Panc1 (cell line): ENCODE measurements at regions not wholly inside any gene's neighbourhood (a gene's known extent, or its start where the extent isn't known, plus 50 kb on each side); places are given as distances from the start of the nearest gene placed in this dataset.

Experiments
- ATAC-seq: fragments of 200-7000 bp; cut with Tn5 transposase; 2 replicates; pipeline ENCODE4 v1.9.1; 2020; ENCODE audit warnings: mild to moderate bottlenecking, moderate library complexity
- BruUV-seq: library from RNA; stranded (reverse); fragments of 400-500 nt; replicated peaks from 2 replicates; lab custom pipeline; 2021; lab: Mats Ljungman, UMichigan
- CTCF ChIA-PET: fragments of 300-600 bp; sonication (Branson Sonifier 250); formaldehyde crosslinking; loops from one replicate; lab custom pipeline; 2022; ENCODE audit warnings: antibody characterized with exemption; lab: Charles Lee
- POLR2A ChIA-PET: fragments of 300-600 bp; sonication (Branson Sonifier 250); formaldehyde crosslinking; loops from one replicate; lab custom pipeline; 2022; ENCODE audit warnings: antibody characterized with exemption; lab: Charles Lee
- DNase-seq: peaks from one replicate; pipeline ENCODE4 v3.0.0-alpha.2; 2010; ENCODE audit warnings: low read depth, low spot score
- H3K27ac ChIP-seq: 2 replicates; pipeline ENCODE4 v1.5.1; 2011; ENCODE audit warnings: mild to moderate bottlenecking, low read length, inconsistent platforms
- H3K27me3 ChIP-seq: fragments of 200-500 bp; sonication (Bioruptor generic); 2 replicates; pipeline ENCODE4 v1.6.0; 2014; ENCODE audit warnings: low read length, inconsistent platforms; ENCODE audit not compliant: control insufficient read depth, insufficient read depth
- H3K36me3 ChIP-seq: fragments of 200-500 bp; sonication (Bioruptor generic); 2 replicates; pipeline ENCODE4 v1.5.1; 2014; ENCODE audit warnings: inconsistent platforms, mild to moderate bottlenecking, low read length, moderate library complexity; ENCODE audit not compliant: control insufficient read depth, insufficient read depth
- H3K4me1 ChIP-seq: 2 replicates; pipeline ENCODE4 v1.5.1; 2011; ENCODE audit warnings: inconsistent platforms, mild to moderate bottlenecking, low read length, moderate library complexity; ENCODE audit not compliant: control insufficient read depth, insufficient read depth
- H3K4me3 ChIP-seq, 2 experiments: 2 replicates each; pipeline ENCODE4 v1.5.1; 2011 to 2012; ENCODE audit warnings: low read depth in 2 of 2, low read length in 2 of 2, mild to moderate bottlenecking in 2 of 2, inconsistent platforms in 1 of 2, moderate library complexity in 1 of 2
- H3K9me3 ChIP-seq: fragments of 200-500 bp; sonication (Bioruptor generic); 2 replicates; pipeline ENCODE4 v1.5.1; 2014; ENCODE audit warnings: low read depth, mild to moderate bottlenecking, inconsistent platforms, low read length, moderate library complexity; ENCODE audit not compliant: control insufficient read depth, insufficient read depth
- CTCF ChIP-seq: fragments of 450-650 bp; IDR thresholded peaks from 2 replicates; pipeline ENCODE4 v1.5.1; 2017; ENCODE audit warnings: mild to moderate bottlenecking
- POLR2AphosphoS5 ChIP-seq: IDR thresholded peaks from 2 replicates; pipeline ENCODE4 v1.6.1; 2012; ENCODE audit warnings: mild to moderate bottlenecking, low read depth, low read length, moderate library complexity
- REST ChIP-seq, 2 experiments: IDR thresholded peaks; 2 replicates each; pipeline ENCODE4 v1.6.1; 2011 to 2012; ENCODE audit warnings: low read depth in 2 of 2, control low read depth in 1 of 2, low read length in 1 of 2, mild to moderate bottlenecking in 1 of 2, moderate library complexity in 1 of 2; ENCODE audit not compliant: insufficient read depth in 1 of 2
- SIN3A ChIP-seq: IDR thresholded peaks from 2 replicates; pipeline ENCODE4 v1.6.1; 2012; ENCODE audit warnings: low read depth, mild to moderate bottlenecking, low read length, moderate library complexity, borderline replicate concordance; ENCODE audit not compliant: insufficient read depth
- TCF7L2 ChIP-seq: IDR thresholded peaks from 2 replicates; pipeline ENCODE4 v1.6.1; 2011; ENCODE audit warnings: mild to moderate bottlenecking, low read depth, low read length, inconsistent platforms
- in situ Hi-C: cut with HindIII; loops from 2 replicates; pipeline ENCODE4 v1.10.0; 2016; ENCODE audit warnings: low sequenced_read_pairs, low pct_unique_long_range_greater_than_20kb
- intact Hi-C: fragments of 100-400 bp; cut with micrococcal nuclease; formaldehyde crosslinking; loops from one replicate; pipeline ENCODE4 v1.10.0; 2022; ENCODE audit not compliant: unreplicated experiment

- CTCF ChIA-PET = no interaction called here
Observed at GRCh38 chr22:26825960-26826935, 168.9 kb downstream of the MIAT start.

GRCh38 chr22:26827611-26828010, 170.2 kb downstream of the MIAT start:
- no TSS peak for BruUV-seq
- in situ Hi-C loops (no loop called here), intact Hi-C loops (no loop called here)
- ATAC-seq (no peak), DNase-seq (no peak)
- Histone ChIP-seq H3K36me3 (no peaks in the 10 kb centered on the region), H3K27me3 (no peaks in the 10 kb centered on the region), H3K4me3 (no peak overlapping the region), H3K4me1 (no peaks in the 10 kb centered on the region), H3K9me3 (no peaks in the 10 kb centered on the region), H3K27ac (no peak overlapping the region)
- CTCF ChIA-PET = no interaction called here
- POLR2A ChIA-PET = no interaction called here
- no peak for TF ChIP-seq CTCF
- no peak for TF ChIP-seq TCF7L2
- TF ChIP-seq REST (IDR thresholded peaks at IDR 0.05; ENCODE audit: insufficient read depth in 1 of 2, low read depth in 2 of 2, low read length in 1 of 2) = no peak
- no peak for TF ChIP-seq POLR2AphosphoS5

More at GRCh38 chr22:26825960-26826935, 168.9 kb downstream of the MIAT start:
- no peaks in the 10 kb centered on the region for H3K9me3 ChIP-seq
- no peaks in the 10 kb centered on the region for H3K36me3 ChIP-seq
- in situ Hi-C loops (no loop called here), intact Hi-C loops (no loop called here)
- H3K4me1 ChIP-seq = no peaks in the 10 kb centered on the region
- no peak overlapping the region for H3K27ac ChIP-seq
- no peak for TF ChIP-seq REST (IDR thresholded peaks at IDR 0.05; ENCODE audit: insufficient read depth in 1 of 2, low read depth in 2 of 2, low read length in 1 of 2)
- TF ChIP-seq SIN3A = no peak
- TF ChIP-seq TCF7L2 = no peak
- no peak for TF ChIP-seq POLR2AphosphoS5
- no peak for TF ChIP-seq CTCF
- POLR2A ChIA-PET = no interaction called here
- no peak for DNase-seq
- H3K4me3 ChIP-seq = no peak overlapping the region
- H3K27me3 ChIP-seq = no peaks in the 10 kb centered on the region
- no TSS peak for BruUV-seq
- ATAC-seq = no peak
